ENCODE measurements at regions not wholly inside any gene's neighbourhood (a gene's known extent, or its start where the extent isn't known, plus 50 kb on each side); places are given as distances from the start of the nearest gene placed in this dataset.

DNA sequence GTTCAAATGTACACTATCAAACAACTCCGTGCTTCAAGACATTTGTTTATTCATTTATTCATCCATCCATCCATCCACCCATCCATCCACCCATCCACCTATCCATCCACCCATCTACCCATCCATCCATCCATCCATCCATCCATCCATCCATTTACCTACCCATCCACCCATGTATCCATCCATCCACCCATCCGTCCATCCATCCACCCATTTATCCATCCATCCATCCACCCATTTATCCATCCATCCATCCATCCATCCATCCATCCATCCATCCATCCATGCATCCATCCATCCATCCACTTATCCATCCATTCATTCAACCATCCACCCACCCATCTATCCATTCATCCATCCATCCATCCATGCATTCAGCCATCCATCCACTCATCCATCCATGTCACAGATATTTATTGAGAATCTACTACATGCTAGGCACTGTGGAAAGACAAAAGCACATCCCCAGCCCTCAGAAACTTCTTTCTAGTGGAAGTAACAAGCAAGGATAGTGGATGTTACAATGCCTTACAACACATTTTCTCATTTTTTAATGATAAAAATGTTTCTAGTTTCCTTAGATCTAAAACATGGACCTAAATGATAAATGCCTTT lies 237.6 kb downstream of the ZNF536 start:
- H3K27ac ChIP-seq = no peak overlapping the region

DNA sequence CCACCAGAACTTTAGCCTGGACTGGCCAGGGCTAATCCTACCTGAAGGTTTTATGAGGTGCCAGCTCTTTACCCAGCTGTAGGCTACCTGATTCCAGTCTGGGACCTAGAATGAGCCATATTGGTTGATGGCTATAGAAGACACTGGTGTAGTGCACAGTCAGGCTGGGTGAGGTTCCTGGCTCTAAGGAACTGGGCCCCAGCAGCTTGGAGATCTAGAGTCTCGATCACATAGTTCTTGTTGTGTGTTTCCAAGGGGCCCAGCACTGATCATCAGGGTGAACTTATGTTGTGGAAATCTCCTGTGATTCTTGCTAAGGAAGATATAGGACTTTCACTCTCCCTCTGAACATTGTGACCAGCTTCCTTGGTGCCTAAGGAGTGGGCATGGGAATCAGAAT lies 236.3 kb downstream of the ZNF536 start:
- intact Hi-C loops (cut with DNase I) = no loop called here
- H3K9me3 ChIP-seq = no peaks in the 10 kb centered on the region
- TF ChIP-seq, protein P1, sequence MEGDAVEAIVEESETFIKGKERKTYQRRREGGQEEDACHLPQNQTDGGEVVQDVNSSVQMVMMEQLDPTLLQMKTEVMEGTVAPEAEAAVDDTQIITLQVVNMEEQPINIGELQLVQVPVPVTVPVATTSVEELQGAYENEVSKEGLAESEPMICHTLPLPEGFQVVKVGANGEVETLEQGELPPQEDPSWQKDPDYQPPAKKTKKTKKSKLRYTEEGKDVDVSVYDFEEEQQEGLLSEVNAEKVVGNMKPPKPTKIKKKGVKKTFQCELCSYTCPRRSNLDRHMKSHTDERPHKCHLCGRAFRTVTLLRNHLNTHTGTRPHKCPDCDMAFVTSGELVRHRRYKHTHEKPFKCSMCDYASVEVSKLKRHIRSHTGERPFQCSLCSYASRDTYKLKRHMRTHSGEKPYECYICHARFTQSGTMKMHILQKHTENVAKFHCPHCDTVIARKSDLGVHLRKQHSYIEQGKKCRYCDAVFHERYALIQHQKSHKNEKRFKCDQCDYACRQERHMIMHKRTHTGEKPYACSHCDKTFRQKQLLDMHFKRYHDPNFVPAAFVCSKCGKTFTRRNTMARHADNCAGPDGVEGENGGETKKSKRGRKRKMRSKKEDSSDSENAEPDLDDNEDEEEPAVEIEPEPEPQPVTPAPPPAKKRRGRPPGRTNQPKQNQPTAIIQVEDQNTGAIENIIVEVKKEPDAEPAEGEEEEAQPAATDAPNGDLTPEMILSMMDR (IDR thresholded peaks at IDR 0.05) = no peak
- H3K27me3 ChIP-seq (ENCODE audit: low read depth) = no peaks in the 10 kb centered on the region
- H3K27ac ChIP-seq = no peak overlapping the region
- H3K4me1 ChIP-seq = no peaks in the 10 kb centered on the region
- DNase-seq (no peak), ATAC-seq (no peak)
- H3K36me3 ChIP-seq = no peaks in the 10 kb centered on the region
- H3K4me3 ChIP-seq = no peak overlapping the region

More for the DNA sequence above, 237.6 kb downstream of the ZNF536 start:
- Histone ChIP-seq H3K9me3 (no peaks in the 10 kb centered on the region), H3K4me3 (no peak overlapping the region), H3K4me1 (no peaks in the 10 kb centered on the region), H3K36me3 (no peaks in the 10 kb centered on the region), H3K27me3 (ENCODE audit: low read depth) (no peaks in the 10 kb centered on the region)
- no peak for ATAC-seq
- intact Hi-C loops (cut with DNase I) = no loop called here
- TF ChIP-seq, protein P1 (IDR thresholded peaks at IDR 0.05) = no peak
- DNase-seq = no peak
